ENCODE measurements at regions not wholly inside any gene's neighbourhood (a gene's known extent, or its start where the extent isn't known, plus 50 kb on each side); places are given as distances from the start of the nearest gene placed in this dataset.
A peak's percentile ranks its signal among the peaks of the same experiment; 100 is the strongest.

GRCh38 chr5:163631856-163632255 lies 126.4 kb downstream of the MAT2B start:
- DNase-seq (ENCODE audit: extremely low read depth, low read depth), result no peak
- H3K4me3 ChIP-seq (replicated peaks; ENCODE audit: low read depth, low read length), result no peak overlapping the region
- no peak for TF ChIP-seq CTCF (IDR thresholded peaks at IDR 0.05; ENCODE audit: low read depth, low read length, missing control alignments)

GRCh38 chr5:163633926-163634460 lies 128.6 kb downstream of the MAT2B start:
- no peak overlapping the region for H3K4me3 ChIP-seq (replicated peaks; ENCODE audit: low read depth, low read length)
- no peak for TF ChIP-seq CTCF (IDR thresholded peaks at IDR 0.05; ENCODE audit: low read depth, low read length, missing control alignments)
- no peak for DNase-seq (ENCODE audit: extremely low read depth, low read depth)

GRCh38 chr5:163635631-163636030 lies 130.2 kb downstream of the MAT2B start:
- TF ChIP-seq CTCF (IDR thresholded peaks at IDR 0.05; ENCODE audit: low read depth, low read length, missing control alignments), result no peak
- DNase-seq (ENCODE audit: extremely low read depth, low read depth), result no peak
- H3K4me3 ChIP-seq (replicated peaks; ENCODE audit: low read depth, low read length), result no peak overlapping the region

GRCh38 chr5:163642904-163643303 lies 137.5 kb downstream of the MAT2B start:
- H3K4me3 ChIP-seq (replicated peaks; ENCODE audit: low read depth, low read length), result no peak overlapping the region
- no peak for DNase-seq (ENCODE audit: extremely low read depth, low read depth)
- TF ChIP-seq CTCF (IDR thresholded peaks at IDR 0.05; ENCODE audit: low read depth, low read length, missing control alignments), result no peak

GRCh38 chr5:163645421-163646416 lies 140.3 kb downstream of the MAT2B start:
- H3K4me3 ChIP-seq (replicated peaks; ENCODE audit: low read depth, low read length), result no peak overlapping the region
- TF ChIP-seq CTCF (IDR thresholded peaks at IDR 0.05; ENCODE audit: low read depth, low read length, missing control alignments), result no peak
- DNase-seq (ENCODE audit: extremely low read depth, low read depth), result no peak

- TF ChIP-seq CTCF (IDR thresholded peaks at IDR 0.05; ENCODE audit: low read depth, low read length, missing control alignments), result no peak
- DNase-seq (ENCODE audit: extremely low read depth, low read depth), result peak; percentile 76
- H3K4me3 ChIP-seq (replicated peaks; ENCODE audit: low read depth, low read length), result no peak overlapping the region
These were observed 144.1 kb downstream of the MAT2B start for GRCh38 chr5:163649514-163649913.
